NCI-H748 (cell line): ENCODE measurements at regions not wholly inside any gene's neighbourhood (a gene's known extent, or its start where the extent isn't known, plus 50 kb on each side); places are given as distances from the start of the nearest gene placed in this dataset.

Experiments
- DNase-seq: peaks from one replicate; lab custom pipeline; 2025; ENCODE audit not compliant: unreplicated experiment; lab: John Stamatoyannopoulos, UW

DNA sequence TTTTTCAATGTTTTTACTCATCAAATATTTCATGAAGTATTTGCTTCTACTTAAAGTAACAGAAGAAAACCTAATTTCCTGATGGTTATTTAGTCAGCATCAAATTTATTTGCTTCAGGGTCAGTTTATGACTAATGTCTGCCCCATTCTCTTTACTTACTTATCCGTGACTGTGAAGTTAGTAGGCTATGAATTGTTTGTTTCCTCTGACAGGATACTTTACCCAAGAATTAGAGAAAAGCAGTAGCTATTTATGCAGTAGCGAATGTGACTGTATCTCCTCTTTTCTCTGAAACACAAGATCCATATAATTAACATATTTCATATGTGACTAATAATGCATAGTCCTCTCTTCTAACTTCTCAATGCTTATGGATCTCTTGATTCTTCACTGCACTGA, 329.9 kb upstream of the ROBO1 start:
- DNase-seq, result no peak

- DNase-seq, result no peak
Observed at GRCh38 chr3:80096909-80097308, 329.1 kb upstream of the ROBO1 start.

- no peak for DNase-seq
Observed at GRCh38 chr3:80094589-80094988, 326.8 kb upstream of the ROBO1 start.

- no peak for DNase-seq
Observed at GRCh38 chr3:80087767-80088166, 320.0 kb upstream of the ROBO1 start.

- no peak for DNase-seq
Observed at GRCh38 chr3:80086426-80086825, 318.6 kb upstream of the ROBO1 start.

DNA sequence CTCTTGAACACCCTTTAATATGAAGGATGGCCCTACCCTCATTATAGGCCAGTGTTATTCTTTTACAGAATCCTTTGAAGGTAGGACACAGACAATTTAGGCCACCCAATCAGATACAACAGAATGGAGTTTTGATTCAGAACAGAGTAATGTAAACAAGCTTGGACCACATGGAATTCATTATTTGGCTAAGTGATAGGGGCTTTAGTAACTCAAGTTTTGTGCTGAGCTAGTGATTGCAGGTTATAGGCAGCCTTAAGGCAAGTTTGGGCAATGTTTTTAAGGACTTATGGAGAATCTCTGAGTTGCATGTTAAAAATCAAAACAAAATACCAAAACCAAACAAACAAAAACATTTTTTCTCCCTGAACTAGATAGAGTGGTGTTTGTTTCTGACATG, 312.1 kb upstream of the ROBO1 start:
- no peak for DNase-seq

- no peak for DNase-seq
Observed at GRCh38 chr3:80068459-80068858, 300.7 kb upstream of the ROBO1 start.

DNA sequence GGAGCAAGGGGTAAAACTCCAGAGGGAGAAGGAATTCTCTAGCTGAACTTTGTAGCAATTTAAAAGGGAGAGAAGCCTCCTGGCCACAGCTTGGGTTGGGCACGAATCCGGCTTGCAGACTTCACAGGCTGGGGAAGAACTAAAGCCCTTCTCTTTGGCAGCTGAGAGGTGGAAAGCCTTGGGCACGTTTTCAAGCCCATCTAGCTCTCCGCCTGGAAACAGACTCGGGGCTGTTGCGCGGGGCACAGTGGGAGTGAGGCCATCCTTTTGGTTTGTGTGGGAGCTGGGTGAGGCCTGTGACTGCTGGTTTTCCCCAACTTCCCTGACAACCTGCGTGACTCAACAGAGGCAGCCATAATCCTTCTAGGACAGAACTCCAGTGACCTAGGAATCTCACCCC, 295.7 kb upstream of the ROBO1 start:
- no peak for DNase-seq

GRCh38 chr3:80060664-80061063, 292.9 kb upstream of the ROBO1 start:
- DNase-seq, result no peak

- no peak for DNase-seq
Observed at GRCh38 chr3:80055306-80055705, 287.5 kb upstream of the ROBO1 start.

DNA sequence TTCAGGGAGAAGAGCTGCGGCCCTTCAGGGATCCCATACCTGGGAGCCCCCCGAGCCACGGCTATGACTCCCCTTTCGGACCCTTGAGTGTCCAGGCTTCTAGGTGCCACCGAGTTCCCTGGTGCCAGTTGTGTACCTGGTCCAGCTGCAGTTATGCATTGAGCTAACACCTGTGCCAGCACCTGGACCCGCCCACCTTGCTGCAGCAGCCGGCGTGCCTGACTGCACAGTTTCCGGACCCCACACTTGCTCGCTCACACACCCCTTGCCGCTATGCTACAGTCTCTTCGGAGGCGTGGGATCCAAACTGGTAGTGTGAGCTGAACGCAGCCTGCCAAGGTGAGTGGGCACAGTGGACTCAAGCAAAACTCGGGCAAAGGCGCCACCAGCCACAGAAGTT, 284.5 kb upstream of the ROBO1 start:
- DNase-seq, result peak; percentile 72

- DNase-seq, result peak; percentile 91
Observed at GRCh38 chr3:80051602-80051962, 283.8 kb upstream of the ROBO1 start.

GRCh38 chr3:80050826-80051601, 283.2 kb upstream of the ROBO1 start:
- DNase-seq, result peak; percentile 58

GRCh38 chr3:80043226-80043625, 275.4 kb upstream of the ROBO1 start:
- DNase-seq, result no peak

- no peak for DNase-seq
Observed at GRCh38 chr3:80040067-80040466, 272.3 kb upstream of the ROBO1 start.

- no peak for DNase-seq
Observed at GRCh38 chr3:80036176-80036575, 268.4 kb upstream of the ROBO1 start.

GRCh38 chr3:80035021-80035420, 267.2 kb upstream of the ROBO1 start:
- DNase-seq, result no peak

GRCh38 chr3:80023010-80023409, 255.2 kb upstream of the ROBO1 start:
- no peak for DNase-seq

- DNase-seq, result no peak
Observed at GRCh38 chr3:80018375-80018774, 250.6 kb upstream of the ROBO1 start.

- peak; percentile 7 for DNase-seq
Observed at GRCh38 chr3:80017369-80017768, 249.6 kb upstream of the ROBO1 start.

GRCh38 chr3:80014576-80014975, 246.8 kb upstream of the ROBO1 start:
- DNase-seq, result no peak

GRCh38 chr3:80010021-80010571, 242.3 kb upstream of the ROBO1 start:
- no peak for DNase-seq

DNA sequence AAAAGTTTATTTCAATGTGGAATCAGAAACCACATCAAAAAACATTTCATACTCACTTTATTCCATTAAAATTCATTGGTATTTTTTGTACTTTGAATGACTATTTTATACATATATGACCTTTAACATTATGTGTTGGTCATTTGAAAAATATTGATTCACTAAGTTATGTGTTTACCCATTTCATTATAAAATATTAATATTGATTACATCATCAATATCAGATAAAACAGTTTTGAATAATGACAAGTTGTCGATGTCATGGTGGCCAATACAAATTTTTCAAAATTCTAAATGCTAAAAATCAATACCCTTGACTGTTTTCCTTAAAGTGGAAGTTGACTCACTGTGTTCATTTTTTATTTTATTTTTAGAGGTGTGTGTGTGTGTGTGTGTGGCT, 239.7 kb upstream of the ROBO1 start:
- DNase-seq, result no peak
